GM21529 (cell line): ENCODE measurements at regions not wholly inside any gene's neighbourhood (a gene's known extent, or its start where the extent isn't known, plus 50 kb on each side); places are given as distances from the start of the nearest gene placed in this dataset.
"Not testable (repeated sequence)": the region's sequence is repeated elsewhere in the genome, so short reads cannot be mapped to it uniquely, and the experiment has no call there.

Experiments
- ATAC-seq: cut with Tn5 transposase; IDR thresholded peaks from one replicate; pipeline ENCODE4 v1.9.1; 2021; ENCODE audit not compliant: unreplicated experiment

GRCh38 chr7:124257638-124258308 is 224.9 kb upstream of the TMEM229A start:
- peak; percentile 52 for ATAC-seq

- ATAC-seq = no peak
Measured at GRCh38 chr7:124255041-124255655, 222.3 kb upstream of the TMEM229A start.

GRCh38 chr7:124254396-124254795 is 221.5 kb upstream of the TMEM229A start:
- no peak for ATAC-seq

GRCh38 chr7:124251636-124252035 is 218.8 kb upstream of the TMEM229A start:
- no peak for ATAC-seq

- ATAC-seq = no peak
Measured at GRCh38 chr7:124250297-124251034, 217.6 kb upstream of the TMEM229A start.

- no peak for ATAC-seq
Measured at GRCh38 chr7:124247691-124248090, 214.8 kb upstream of the TMEM229A start.

- no peak for ATAC-seq
Measured at GRCh38 chr7:124246262-124246863, 213.5 kb upstream of the TMEM229A start.

GRCh38 chr7:124244469-124244868 is 211.6 kb upstream of the TMEM229A start:
- not testable (repeated sequence) for ATAC-seq

- ATAC-seq = no peak
Measured at GRCh38 chr7:124219681-124220080, 186.8 kb upstream of the TMEM229A start.

GRCh38 chr7:124208642-124209041 is 175.8 kb upstream of the TMEM229A start:
- ATAC-seq = no peak

- no peak for ATAC-seq
Measured at GRCh38 chr7:124208173-124208572, 175.3 kb upstream of the TMEM229A start.

- no peak for ATAC-seq
Measured at GRCh38 chr7:124205526-124205925, 172.7 kb upstream of the TMEM229A start.

- no peak for ATAC-seq
Measured at GRCh38 chr7:124202546-124202945, 169.7 kb upstream of the TMEM229A start.

- ATAC-seq = no peak
Measured at GRCh38 chr7:124201768-124202349, 169.0 kb upstream of the TMEM229A start.

- ATAC-seq = no peak
Measured at GRCh38 chr7:124196519-124196918, 163.7 kb upstream of the TMEM229A start.

- no peak for ATAC-seq
Measured at GRCh38 chr7:124192885-124193284, 160.0 kb upstream of the TMEM229A start.

GRCh38 chr7:124191713-124192112 is 158.8 kb upstream of the TMEM229A start:
- no peak for ATAC-seq

- ATAC-seq = no peak
Measured at GRCh38 chr7:124191030-124191429, 158.2 kb upstream of the TMEM229A start.

- no peak for ATAC-seq
Measured at GRCh38 chr7:124188576-124188975, 155.7 kb upstream of the TMEM229A start.

- ATAC-seq = no peak
Measured at GRCh38 chr7:124187962-124188361, 155.1 kb upstream of the TMEM229A start.

- no peak for ATAC-seq
Measured at GRCh38 chr7:124183649-124184048, 150.8 kb upstream of the TMEM229A start.
